ENCODE measurements at regions not wholly inside any gene's neighbourhood (a gene's known extent, or its start where the extent isn't known, plus 50 kb on each side); places are given as distances from the start of the nearest gene placed in this dataset.

GRCh38 chr10:105356626-105357025, 715.5 kb downstream of the SORCS3 start:
- Mint-ChIP-seq H3K27me3 (no peaks in the 10 kb centered on the region), H3K36me3 (no peaks in the 10 kb centered on the region), H3K27ac (no peak overlapping the region), H3K9me3 (peaks cover 3 to 9% (median 8%) of the 10 kb centered on the region in 3 donors), H3K4me1 (peaks cover 0 to 2% (median 0%) of the 10 kb centered on the region in 3 donors), H3K4me3 (no peak overlapping the region)

GRCh38 chr10:105354010-105354409, 712.9 kb downstream of the SORCS3 start:
- Mint-ChIP-seq H3K4me3 (no peak overlapping the region), H3K27ac (no peak overlapping the region), H3K9me3 (peaks cover 0 to 4% (median 4%) of the 10 kb centered on the region in 3 donors), H3K4me1 (peaks cover 0 to 2% (median 0%) of the 10 kb centered on the region in 3 donors), H3K36me3 (no peaks in the 10 kb centered on the region), H3K27me3 (no peaks in the 10 kb centered on the region)

DNA sequence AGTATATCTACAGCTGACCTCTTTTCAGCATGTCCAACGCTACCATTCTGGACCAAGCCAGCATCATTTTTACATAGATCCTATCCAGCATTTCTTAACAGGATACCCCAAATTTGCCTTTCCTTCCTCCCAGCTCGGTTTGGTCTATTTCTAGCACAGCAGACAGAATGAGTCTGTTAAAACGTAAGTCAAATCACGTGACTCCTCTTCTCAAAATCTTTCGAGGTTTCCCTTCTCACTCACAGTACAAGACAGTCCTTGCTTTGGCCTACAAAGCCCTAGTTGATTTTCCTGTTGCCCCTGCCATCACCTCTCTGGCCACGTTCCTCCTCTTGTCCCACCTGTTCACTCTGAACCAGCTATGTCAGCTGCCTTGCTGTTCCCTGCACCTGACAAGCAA, 711.7 kb downstream of the SORCS3 start:
- no peaks in the 10 kb centered on the region for H3K27me3 Mint-ChIP-seq
- peaks cover 0 to 2% (median 0%) of the 10 kb centered on the region in 3 donors for H3K4me1 Mint-ChIP-seq
- no peaks in the 10 kb centered on the region for H3K36me3 Mint-ChIP-seq
- H3K9me3 Mint-ChIP-seq, result peaks cover 0 to 4% (median 3%) of the 10 kb centered on the region in 3 donors
- no peak overlapping the region for H3K27ac Mint-ChIP-seq
- H3K4me3 Mint-ChIP-seq, result no peak overlapping the region

DNA sequence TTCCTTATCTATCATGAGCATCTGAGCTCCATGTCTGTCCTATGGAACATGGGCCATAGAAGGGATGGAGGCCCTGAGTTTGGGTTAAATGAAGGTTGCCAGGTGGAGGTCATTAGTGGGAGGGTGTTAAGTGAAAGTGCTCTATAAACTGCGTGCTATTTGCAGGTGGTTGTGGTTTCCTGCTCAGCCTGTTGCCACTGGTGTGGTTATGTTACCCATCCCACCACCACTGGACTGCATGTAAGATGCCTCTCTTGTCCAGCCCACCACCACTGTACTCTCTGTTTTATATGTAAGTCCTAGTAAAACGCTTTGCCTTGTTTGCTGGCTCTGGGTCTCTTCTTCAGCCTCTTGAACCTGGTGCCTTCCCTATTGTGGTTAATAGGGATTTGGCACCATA, 711.2 kb downstream of the SORCS3 start:
- H3K4me1 Mint-ChIP-seq, result peaks cover 0 to 2% (median 0%) of the 10 kb centered on the region in 3 donors
- H3K36me3 Mint-ChIP-seq, result no peaks in the 10 kb centered on the region
- no peaks in the 10 kb centered on the region for H3K27me3 Mint-ChIP-seq
- no peak overlapping the region for H3K27ac Mint-ChIP-seq
- no peak overlapping the region for H3K4me3 Mint-ChIP-seq
- peaks cover 0 to 6% (median 5%) of the 10 kb centered on the region in 3 donors for H3K9me3 Mint-ChIP-seq

GRCh38 chr10:105351187-105351586, 710.1 kb downstream of the SORCS3 start:
- Mint-ChIP-seq H3K9me3 (peaks cover 0 to 9% (median 5%) of the 10 kb centered on the region in 3 donors), H3K36me3 (no peaks in the 10 kb centered on the region), H3K4me3 (no peak overlapping the region)

DNA sequence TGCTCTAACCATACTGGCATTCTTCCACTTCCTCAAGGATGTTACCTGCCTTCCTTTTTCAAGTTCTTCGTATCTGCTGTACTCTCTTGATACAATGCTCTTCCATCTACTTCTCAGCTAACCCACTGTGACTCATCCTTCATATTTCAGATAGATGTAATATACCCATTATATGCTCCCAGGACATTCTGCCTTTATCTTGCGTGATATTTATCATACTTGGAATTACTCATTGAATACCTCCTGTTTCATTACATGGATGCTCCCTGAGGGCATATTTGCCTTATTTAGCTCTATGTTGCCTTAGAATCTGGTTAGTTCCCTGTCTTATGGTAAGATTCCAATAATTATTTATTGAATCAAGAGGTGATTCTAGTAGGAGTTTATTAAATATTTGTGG, 706.4 kb downstream of the SORCS3 start:
- Mint-ChIP-seq H3K4me1 (no peaks in the 10 kb centered on the region), H3K27me3 (no peaks in the 10 kb centered on the region), H3K36me3 (no peaks in the 10 kb centered on the region), H3K9me3 (peaks cover 2 to 5% (median 3%) of the 10 kb centered on the region in 3 donors), H3K27ac (no peak overlapping the region), H3K4me3 (no peak overlapping the region)

More at GRCh38 chr10:105351187-105351586, 710.1 kb downstream of the SORCS3 start:
- Mint-ChIP-seq H3K27ac (no peak overlapping the region), H3K4me1 (peaks cover 0 to 2% (median 0%) of the 10 kb centered on the region in 3 donors), H3K27me3 (no peaks in the 10 kb centered on the region)

DNA sequence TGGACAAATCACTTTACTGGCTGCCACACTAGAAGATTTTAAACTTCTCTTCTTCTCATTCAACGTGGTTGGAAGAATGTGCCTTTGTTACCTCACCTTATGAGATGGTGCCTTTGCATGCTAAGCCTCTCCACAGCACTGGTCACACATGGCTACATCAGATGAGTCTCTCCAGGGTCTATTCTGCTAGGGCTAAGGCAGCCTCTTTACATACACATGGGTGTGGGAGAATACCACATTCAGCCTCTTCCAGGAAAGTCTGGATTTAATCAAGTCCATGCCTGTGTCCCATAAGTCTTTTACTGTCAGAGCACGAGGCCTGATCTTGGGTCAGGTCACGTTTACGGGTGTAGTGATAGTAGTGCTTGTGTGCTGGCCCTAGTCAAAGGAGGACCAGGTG, 701.5 kb downstream of the SORCS3 start:
- Mint-ChIP-seq H3K27me3 (no peaks in the 10 kb centered on the region), H3K36me3 (no peaks in the 10 kb centered on the region), H3K4me1 (no peaks in the 10 kb centered on the region), H3K27ac (no peak overlapping the region), H3K9me3 (peaks cover 2 to 8% (median 8%) of the 10 kb centered on the region in 3 donors), H3K4me3 (no peak overlapping the region)

- Mint-ChIP-seq H3K27me3 (no peaks in the 10 kb centered on the region), H3K36me3 (no peaks in the 10 kb centered on the region), H3K4me1 (no peaks in the 10 kb centered on the region), H3K27ac (no peak overlapping the region), H3K9me3 (peaks cover 0 to 11% (median 3%) of the 10 kb centered on the region in 3 donors), H3K4me3 (no peak overlapping the region)
Measured at GRCh38 chr10:105339669-105340068, 698.6 kb downstream of the SORCS3 start.

GRCh38 chr10:105328503-105329133, 687.5 kb downstream of the SORCS3 start:
- H3K9me3 Mint-ChIP-seq, result peaks cover 0 to 2% (median 0%) of the 10 kb centered on the region in 3 donors
- no peaks in the 10 kb centered on the region for H3K27me3 Mint-ChIP-seq
- no peak overlapping the region for H3K4me3 Mint-ChIP-seq
- H3K27ac Mint-ChIP-seq, result no peak overlapping the region
- no peaks in the 10 kb centered on the region for H3K36me3 Mint-ChIP-seq
- no peaks in the 10 kb centered on the region for H3K4me1 Mint-ChIP-seq
